HCT116 (cell line): ENCODE measurements at regions not wholly inside any gene's neighbourhood (a gene's known extent, or its start where the extent isn't known, plus 50 kb on each side); places are given as distances from the start of the nearest gene placed in this dataset.

Experiments used
- ATAC-seq: fragments of 200-7000 bp; cut with Tn5 transposase; 2 replicates; pipeline ENCODE4 v1.9.1; 2020; ENCODE audit warnings: mild to moderate bottlenecking, moderate library complexity
- BruUV-seq: library from RNA; stranded (reverse); fragments of 400-500 nt; replicated peaks from 2 replicates; lab custom pipeline; 2021; lab: Mats Ljungman, UMichigan
- CTCF ChIA-PET: fragments of 300-600 bp; sonication (Branson Sonifier 250); formaldehyde crosslinking; loops from one replicate; lab custom pipeline; 2021; ENCODE audit warnings: antibody characterized with exemption; lab: Charles Lee
- POLR2A ChIA-PET: fragments of 300-600, 350-600 bp; sonication (Branson Sonifier 250); formaldehyde crosslinking; loops from one replicate; lab custom pipeline; 2021; ENCODE audit warnings: antibody characterized with exemption; lab: Charles Lee
- RAD21 ChIA-PET, 2 experiments: fragments of 300-600 bp; sonication (Branson Sonifier 250); formaldehyde crosslinking; loops; one replicate each; lab custom pipeline; 2023; ENCODE audit warnings: low total read pairs in 2 of 2; ENCODE audit not compliant: uncharacterized antibody in 2 of 2, unreplicated experiment in 2 of 2, low non-redundant PET in 1 of 2; lab: Charles Lee
- DNase-seq: peaks from one replicate; pipeline ENCODE4 v3.0.0-alpha.2; 2010; ENCODE audit warnings: low read depth, low spot score
- H2AFZ ChIP-seq: fragments of 200-600 bp; shearing (Covaris generic), sonication (generic); 2 replicates; pipeline ENCODE4 v1.6.1; 2017; ENCODE audit warnings: low read depth, mixed run types, mixed read lengths, antibody characterized with exemption, low read length; ENCODE audit not compliant: poor library complexity, severe bottlenecking
- H3K27ac ChIP-seq: 2 replicates; pipeline ENCODE4 v1.5.1; 2012; ENCODE audit warnings: low read depth, low read length
- H3K27me3 ChIP-seq: fragments of 200-600 bp; sonication (generic); 2 replicates; pipeline ENCODE4 v1.6.1; 2016; ENCODE audit warnings: mixed run types, low read length, mixed read lengths; ENCODE audit not compliant: insufficient read depth
- H3K36me3 ChIP-seq, 2 experiments: fragments of 200-500 bp in 1 of 2; fragments of 200-600 bp in 1 of 2; sonication (Bioruptor generic) in 1 of 2; sonication (generic) in 1 of 2; 2 replicates each; pipeline versions ENCODE4 v1.5.1 to v1.6.1; 2014 to 2016; ENCODE audit warnings: low read length in 2 of 2, inconsistent platforms in 1 of 2, mixed read lengths in 1 of 2, mixed run types in 1 of 2; ENCODE audit not compliant: insufficient read depth in 2 of 2, control insufficient read depth in 1 of 2
- H3K4me1 ChIP-seq, 2 experiments: fragments of 200-600 bp in 1 of 2; sonication (generic) in 1 of 2; 2 replicates each; pipeline versions ENCODE4 v1.5.1 to v1.6.1; 2012 to 2017; ENCODE audit warnings: low read length in 2 of 2, inconsistent platforms in 1 of 2, mild to moderate bottlenecking in 1 of 2, mixed read lengths in 1 of 2, mixed run types in 1 of 2, moderate library complexity in 1 of 2; ENCODE audit not compliant: insufficient read depth in 2 of 2, control insufficient read depth in 1 of 2
- H3K4me2 ChIP-seq: fragments of 200-600 bp; sonication (generic); 2 replicates; pipeline ENCODE4 v1.6.1; 2017; ENCODE audit warnings: mixed run types, low read length, mixed read lengths
- H3K4me3 ChIP-seq, 2 experiments: fragments of 200-600 bp in 1 of 2; sonication (generic) in 1 of 2; replicated peaks in 1 of 2; 2 replicates each; pipeline ENCODE4 v1.5.1; 2011 to 2016; ENCODE audit warnings: low read length in 2 of 2, control low read depth in 1 of 2, low read depth in 1 of 2, mild to moderate bottlenecking in 1 of 2, mixed read lengths in 1 of 2, mixed run types in 1 of 2
- H3K79me2 ChIP-seq: fragments of 200-600 bp; sonication (generic); 2 replicates; pipeline ENCODE4 v1.6.1; 2017; ENCODE audit warnings: mild to moderate bottlenecking, mixed run types, low read length, moderate library complexity, mixed read lengths; ENCODE audit not compliant: insufficient read depth
- H3K9ac ChIP-seq: fragments of 200-600 bp; sonication (generic); 2 replicates; pipeline ENCODE4 v1.6.1; 2016; ENCODE audit warnings: low read length, mixed read lengths
- H3K9me2 ChIP-seq: fragments of 200-600 bp; sonication (generic), shearing (Covaris generic); 2 replicates; pipeline ENCODE4 v1.6.1; 2017; ENCODE audit warnings: mixed run types, mild to moderate bottlenecking, moderate library complexity; ENCODE audit not compliant: insufficient read depth
- H3K9me3 ChIP-seq, 2 experiments: fragments of 200-500 bp in 1 of 2; fragments of 200-600 bp in 1 of 2; sonication (Bioruptor generic) in 1 of 2; sonication (generic) in 1 of 2; 2 replicates each; pipeline ENCODE4 v1.6.1; 2014 to 2017; ENCODE audit warnings: low read length in 2 of 2, mixed read lengths in 2 of 2, inconsistent platforms in 1 of 2, low read depth in 1 of 2, mild to moderate bottlenecking in 1 of 2, mixed run types in 1 of 2, moderate library complexity in 1 of 2; ENCODE audit not compliant: control insufficient read depth in 1 of 2, insufficient read depth in 1 of 2
- H4K20me1 ChIP-seq: fragments of 200-600 bp; sonication (generic), shearing (Covaris generic); 2 replicates; pipeline ENCODE4 v1.6.1; 2017; ENCODE audit warnings: mixed run types, mild to moderate bottlenecking, moderate library complexity; ENCODE audit not compliant: insufficient read depth
- CEBPB ChIP-seq: IDR thresholded peaks from 2 replicates; pipeline ENCODE4 v1.6.1; 2012; ENCODE audit warnings: low read depth
- ELF1 ChIP-seq: IDR thresholded peaks from 2 replicates; pipeline ENCODE4 v1.6.1; 2012; ENCODE audit warnings: low read depth, borderline replicate concordance
- EZH2phosphoT487 ChIP-seq: fragments of 200-600 bp; IDR thresholded peaks from 2 replicates; pipeline ENCODE4 v1.6.1; 2018; ENCODE audit warnings: antibody characterized with exemption, borderline replicate concordance
- RAD21 ChIP-seq: IDR thresholded peaks from 2 replicates; pipeline ENCODE4 v1.6.1; 2012; ENCODE audit warnings: low read depth, mild to moderate bottlenecking
- YY1 ChIP-seq: IDR thresholded peaks from 2 replicates; pipeline ENCODE4 v1.6.1; 2011; ENCODE audit warnings: low read length, low read depth, moderate library complexity, mild to moderate bottlenecking; ENCODE audit not compliant: insufficient replicate concordance; ENCODE audit errors: extremely low read depth
- ZBTB33 ChIP-seq: IDR thresholded peaks from 2 replicates; pipeline ENCODE4 v1.6.1; 2011; ENCODE audit warnings: mild to moderate bottlenecking, low read length, moderate library complexity; ENCODE audit not compliant: insufficient replicate concordance; ENCODE audit errors: extremely low read depth
- intact Hi-C: fragments of 100-400 bp; cut with micrococcal nuclease; formaldehyde crosslinking; loops from 2 replicates; pipeline ENCODE4 v1.10.0; 2022

DNA sequence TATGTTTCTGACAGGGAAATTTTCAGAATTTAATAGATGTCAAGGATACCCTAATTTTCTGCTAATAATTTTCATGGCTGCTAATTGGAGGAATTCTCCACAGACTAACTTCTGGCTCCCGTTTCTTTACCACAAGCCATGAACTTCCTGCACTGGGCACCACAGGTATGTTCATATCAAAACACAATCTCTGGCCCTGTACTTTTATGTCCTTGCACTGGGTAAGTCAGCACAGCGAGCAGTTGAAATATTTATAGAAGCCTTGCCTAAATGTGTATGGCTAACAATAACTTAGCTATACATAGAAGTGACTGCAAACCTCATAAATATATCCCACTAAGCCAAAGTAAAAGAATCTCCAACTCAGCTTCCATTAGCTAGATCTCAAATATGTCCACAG lies 246.9 kb downstream of the ZIC1 start (continued):
- TF ChIP-seq ZBTB33 (no peak), YY1 (no peak), EZH2phosphoT487 (no peak)

DNA sequence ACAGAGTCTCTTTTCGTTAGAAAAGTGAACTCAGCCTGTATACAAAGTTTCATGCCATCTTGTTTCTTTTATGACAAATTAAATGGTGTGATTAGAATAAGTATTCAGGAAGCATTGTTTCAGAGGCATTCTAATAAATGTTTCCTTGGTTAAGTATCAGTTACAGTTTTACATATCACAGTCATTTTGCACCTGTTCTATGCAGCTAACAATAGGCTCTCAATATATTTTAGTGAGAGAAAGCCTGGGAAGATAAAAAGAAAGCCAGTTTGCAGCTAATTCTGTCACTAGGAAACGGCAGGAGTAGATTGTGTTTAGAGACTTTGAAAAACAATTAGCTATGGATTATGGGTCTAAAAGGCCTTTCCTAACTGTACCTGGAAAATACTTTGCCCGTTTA lies 252.8 kb downstream of the ZIC1 start:
- DNase-seq = no peak
- ChIA-PET POLR2A (no interaction called here), RAD21 (no interaction called here), CTCF (no interaction called here)
- Histone ChIP-seq H3K4me1 (no peaks in the 10 kb centered on the region), H3K9me2 (no peaks in the 10 kb centered on the region), H3K36me3 (no peaks in the 10 kb centered on the region), H3K27me3 (no peaks in the 10 kb centered on the region), H3K9ac (no peak overlapping the region), H2AFZ (no peak overlapping the region), H3K79me2 (no peaks in the 10 kb centered on the region), H3K4me3 (no peak overlapping the region), H3K27ac (no peak overlapping the region), H4K20me1 (no peaks in the 10 kb centered on the region), H3K9me3 (no peaks in the 10 kb centered on the region), H3K4me2 (no peak overlapping the region)
- TF ChIP-seq RAD21 (no peak), CEBPB (no peak), ELF1 (no peak), ZBTB33 (no peak)
- BruUV-seq = no TSS peak
- ATAC-seq = no peak
- intact Hi-C loops = no loop called here
